ENCODE measurements at regions not wholly inside any gene's neighbourhood (a gene's known extent, or its start where the extent isn't known, plus 50 kb on each side); places are given as distances from the start of the nearest gene placed in this dataset.

DNA sequence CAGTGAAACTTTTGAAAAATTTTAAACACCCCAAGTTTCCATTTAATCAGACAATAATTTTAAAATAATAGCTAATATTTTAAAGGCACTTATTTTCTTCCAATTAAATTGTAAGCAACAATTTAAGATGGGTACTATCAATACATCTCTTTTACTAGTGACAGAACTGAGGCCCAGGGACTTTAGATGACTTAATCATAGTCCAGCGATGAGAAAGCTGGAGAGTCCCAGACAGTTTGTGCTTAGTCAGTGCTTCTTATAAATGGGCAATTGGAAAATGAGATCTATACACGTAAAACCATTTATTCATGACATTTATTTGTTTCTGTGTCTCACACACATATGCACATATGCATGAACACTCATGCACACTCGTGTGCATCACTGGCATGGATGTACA, 2063.5 kb downstream of the PCDH9 start:
- DNase-seq (ENCODE audit: extremely low read depth, insufficient read length), result no peak
- Histone ChIP-seq H3K4me3 (replicated peaks; ENCODE audit: low read depth, low read length) (no peak overlapping the region), H3K27me3 (replicated peaks; ENCODE audit: control insufficient read depth, insufficient read depth, low read length) (no peaks in the 10 kb centered on the region), H3K36me3 (ENCODE audit: control insufficient read depth, insufficient read depth, low read length) (no peaks in the 10 kb centered on the region)
- TF ChIP-seq, protein P1, sequence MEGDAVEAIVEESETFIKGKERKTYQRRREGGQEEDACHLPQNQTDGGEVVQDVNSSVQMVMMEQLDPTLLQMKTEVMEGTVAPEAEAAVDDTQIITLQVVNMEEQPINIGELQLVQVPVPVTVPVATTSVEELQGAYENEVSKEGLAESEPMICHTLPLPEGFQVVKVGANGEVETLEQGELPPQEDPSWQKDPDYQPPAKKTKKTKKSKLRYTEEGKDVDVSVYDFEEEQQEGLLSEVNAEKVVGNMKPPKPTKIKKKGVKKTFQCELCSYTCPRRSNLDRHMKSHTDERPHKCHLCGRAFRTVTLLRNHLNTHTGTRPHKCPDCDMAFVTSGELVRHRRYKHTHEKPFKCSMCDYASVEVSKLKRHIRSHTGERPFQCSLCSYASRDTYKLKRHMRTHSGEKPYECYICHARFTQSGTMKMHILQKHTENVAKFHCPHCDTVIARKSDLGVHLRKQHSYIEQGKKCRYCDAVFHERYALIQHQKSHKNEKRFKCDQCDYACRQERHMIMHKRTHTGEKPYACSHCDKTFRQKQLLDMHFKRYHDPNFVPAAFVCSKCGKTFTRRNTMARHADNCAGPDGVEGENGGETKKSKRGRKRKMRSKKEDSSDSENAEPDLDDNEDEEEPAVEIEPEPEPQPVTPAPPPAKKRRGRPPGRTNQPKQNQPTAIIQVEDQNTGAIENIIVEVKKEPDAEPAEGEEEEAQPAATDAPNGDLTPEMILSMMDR (IDR thresholded peaks at IDR 0.05; ENCODE audit: insufficient read depth, low read length, poor library complexity, severe bottlenecking), result no peak

DNA sequence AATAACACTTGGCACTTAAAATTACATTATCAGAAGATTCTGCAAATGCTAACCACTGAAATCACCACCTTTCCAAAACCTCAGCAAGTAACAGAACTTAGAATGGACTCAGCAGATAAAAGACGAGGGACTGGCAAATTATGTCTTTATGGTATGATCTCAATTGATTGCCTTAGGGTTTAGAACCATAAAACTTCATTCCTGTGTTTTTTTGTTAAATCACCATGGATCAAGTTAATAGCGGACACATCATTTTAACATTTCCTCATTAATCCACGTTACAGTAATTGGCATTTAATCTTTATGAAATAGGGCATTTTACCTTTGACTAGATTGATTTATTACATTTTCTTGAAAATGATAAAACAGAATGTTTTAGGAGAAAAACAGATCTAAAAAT, 2070.3 kb downstream of the PCDH9 start:
- Histone ChIP-seq H3K27me3 (replicated peaks; ENCODE audit: control insufficient read depth, insufficient read depth, low read length) (no peaks in the 10 kb centered on the region), H3K4me3 (replicated peaks; ENCODE audit: low read depth, low read length) (no peak overlapping the region), H3K36me3 (ENCODE audit: control insufficient read depth, insufficient read depth, low read length) (no peaks in the 10 kb centered on the region)
- no peak for DNase-seq (ENCODE audit: extremely low read depth, insufficient read length)
- TF ChIP-seq, protein P1 (IDR thresholded peaks at IDR 0.05; ENCODE audit: insufficient read depth, low read length, poor library complexity, severe bottlenecking), result no peak

GRCh38 chr13:65155861-65156260, 2074.3 kb downstream of the PCDH9 start:
- no peaks in the 10 kb centered on the region for H3K36me3 ChIP-seq (ENCODE audit: control insufficient read depth, insufficient read depth, low read length)
- H3K4me3 ChIP-seq (replicated peaks; ENCODE audit: low read depth, low read length), result no peak overlapping the region
- no peaks in the 10 kb centered on the region for H3K27me3 ChIP-seq (replicated peaks; ENCODE audit: control insufficient read depth, insufficient read depth, low read length)
- DNase-seq (ENCODE audit: extremely low read depth, insufficient read length), result no peak
- TF ChIP-seq, protein P1 (IDR thresholded peaks at IDR 0.05; ENCODE audit: insufficient read depth, low read length, poor library complexity, severe bottlenecking), result no peak

GRCh38 chr13:65154661-65155447, 2075.3 kb downstream of the PCDH9 start:
- Histone ChIP-seq H3K4me3 (replicated peaks; ENCODE audit: low read depth, low read length) (no peak overlapping the region), H3K36me3 (ENCODE audit: control insufficient read depth, insufficient read depth, low read length) (no peaks in the 10 kb centered on the region), H3K27me3 (replicated peaks; ENCODE audit: control insufficient read depth, insufficient read depth, low read length) (no peaks in the 10 kb centered on the region)
- DNase-seq (ENCODE audit: extremely low read depth, insufficient read length), result no peak
- TF ChIP-seq, protein P1 (IDR thresholded peaks at IDR 0.05; ENCODE audit: insufficient read depth, low read length, poor library complexity, severe bottlenecking), result no peak

DNA sequence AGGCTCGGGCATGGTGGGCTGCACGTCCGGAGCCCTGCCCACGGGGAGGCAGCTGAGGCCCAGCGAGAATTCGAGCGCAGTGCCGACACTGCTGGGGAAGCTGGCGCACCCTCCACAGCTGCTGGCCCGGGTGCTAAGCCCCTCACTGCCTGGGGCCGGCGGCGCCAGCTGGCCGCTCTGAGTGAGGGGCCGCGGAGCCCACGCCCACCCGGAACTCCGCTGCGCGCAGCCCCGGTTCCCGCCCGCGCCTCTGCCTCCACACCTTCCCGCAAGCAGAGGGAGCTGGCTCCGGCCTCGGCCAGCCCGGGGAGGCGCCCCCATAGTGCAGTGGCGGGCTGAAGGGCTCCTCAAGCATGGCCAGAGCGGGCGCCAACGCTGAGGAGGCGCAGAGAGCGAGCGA, 2080.4 kb downstream of the PCDH9 start:
- TF ChIP-seq, protein P1 (IDR thresholded peaks at IDR 0.05; ENCODE audit: insufficient read depth, low read length, poor library complexity, severe bottlenecking), result no peak
- H3K4me3 ChIP-seq (replicated peaks; ENCODE audit: low read depth, low read length), result no peak overlapping the region

More for the DNA sequence above, 2080.4 kb downstream of the PCDH9 start:
- no peaks in the 10 kb centered on the region for H3K36me3 ChIP-seq (ENCODE audit: control insufficient read depth, insufficient read depth, low read length)
- no peak for DNase-seq (ENCODE audit: extremely low read depth, insufficient read length)
- H3K27me3 ChIP-seq (replicated peaks; ENCODE audit: control insufficient read depth, insufficient read depth, low read length), result no peaks in the 10 kb centered on the region
